H1 (cell line): ENCODE measurements at regions not wholly inside any gene's neighbourhood (a gene's known extent, or its start where the extent isn't known, plus 50 kb on each side); places are given as distances from the start of the nearest gene placed in this dataset.

Experiments
- CTCF ChIA-PET: fragments of 300-600 bp; sonication (Branson Sonifier 250); formaldehyde crosslinking; loops from one replicate; lab custom pipeline; 2021; ENCODE audit not compliant: partially characterized antibody; lab: Charles Lee
- POLR2A ChIA-PET: fragments of 300-600 bp; sonication (Branson Sonifier 250); formaldehyde crosslinking; loops from one replicate; lab custom pipeline; 2021; ENCODE audit warnings: inconsistent platforms; ENCODE audit not compliant: partially characterized antibody; lab: Charles Lee
- DNase-seq, 2 experiments: peaks; one replicate each; pipeline versions ENCODE4 v3.0.0 to v3.0.0-alpha.2; 2010 to 2022; ENCODE audit warnings: low spot score in 2 of 2, low read depth in 1 of 2, mixed read lengths in 1 of 2
- FAIRE-seq: peaks from 2 replicates; lab custom pipeline; 2011; peaks lifted over from hg19 to GRCh38; lab: Jason Lieb, UNC
- H2AFZ ChIP-seq: 2 replicates; pipeline ENCODE4 v1.8.1; 2012; ENCODE audit warnings: low read length, inconsistent platforms
- H2AK5ac ChIP-seq: 2 replicates; pipeline ENCODE4 v1.6.1; 2013; ENCODE audit warnings: low read depth, low read length
- H2BK120ac ChIP-seq: replicated peaks from 2 replicates; pipeline ENCODE3; 2013; ENCODE audit warnings: low read depth, low read length, inconsistent platforms
- H2BK12ac ChIP-seq: 2 replicates; pipeline ENCODE4 v1.6.1; 2013; ENCODE audit warnings: low read depth, low read length
- H2BK15ac ChIP-seq: 2 replicates; pipeline ENCODE4 v1.6.1; 2013; ENCODE audit warnings: low read length
- H2BK20ac ChIP-seq: 2 replicates; pipeline ENCODE4 v1.6.1; 2013; ENCODE audit warnings: low read length
- H2BK5ac ChIP-seq: 2 replicates; pipeline ENCODE4 v1.6.1; 2013; ENCODE audit warnings: low read depth, low read length
- H3K14ac ChIP-seq: 2 replicates; pipeline ENCODE4 v1.6.1; 2013; ENCODE audit warnings: inconsistent platforms; ENCODE audit not compliant: insufficient read length
- H3K18ac ChIP-seq: 2 replicates; pipeline ENCODE4 v1.6.1; 2013; ENCODE audit warnings: low read length; ENCODE audit errors: extremely low read depth
- H3K23ac ChIP-seq: 2 replicates; pipeline ENCODE4 v1.6.1; 2013; ENCODE audit warnings: inconsistent platforms; ENCODE audit not compliant: insufficient read length
- H3K23me2 ChIP-seq: 2 replicates; pipeline ENCODE4 v1.6.1; 2013; ENCODE audit warnings: low read depth, low read length
- H3K27ac ChIP-seq: 2 replicates; pipeline ENCODE4 v1.6.1; 2011; ENCODE audit warnings: low read depth, low read length, inconsistent platforms
- H3K27me3 ChIP-seq, 4 experiments: replicated peaks in 1 of 4; 1 replicate in 1 of 4; 2 replicates in 3 of 4; pipeline versions ENCODE4 v1.6.1 to v1.8.1; 2011 to 2013; ENCODE audit warnings: low read length in 3 of 4, mild to moderate bottlenecking in 3 of 4, inconsistent platforms in 2 of 4, mixed read lengths in 2 of 4, moderate library complexity in 1 of 4; ENCODE audit not compliant: control insufficient read depth in 3 of 4, insufficient read depth in 3 of 4; ENCODE audit errors: extremely low read depth in 1 of 4
- H3K36me3 ChIP-seq, 4 experiments: 2 replicates each; pipeline versions ENCODE4 v1.6.1 to v1.8.1; 2011 to 2013; ENCODE audit warnings: mild to moderate bottlenecking in 4 of 4, low read length in 3 of 4, moderate library complexity in 2 of 4, control low read depth in 1 of 4, inconsistent platforms in 1 of 4; ENCODE audit not compliant: insufficient read depth in 4 of 4, control insufficient read depth in 2 of 4
- H3K4ac ChIP-seq: replicated peaks from 2 replicates; pipeline ENCODE3; 2013; ENCODE audit warnings: low read length, low read depth, mixed read lengths, inconsistent platforms; ENCODE audit not compliant: insufficient read length
- H3K4me1 ChIP-seq, 4 experiments: replicated peaks in 1 of 4; 1 replicate in 1 of 4; 2 replicates in 3 of 4; pipeline versions ENCODE4 v1.6.1 to v1.8.1; 2011 to 2013; ENCODE audit warnings: low read length in 3 of 4, inconsistent platforms in 2 of 4, mixed read lengths in 1 of 4; ENCODE audit not compliant: insufficient read depth in 4 of 4, control insufficient read depth in 3 of 4
- H3K4me2 ChIP-seq, 2 experiments: 2 replicates each; pipeline versions ENCODE4 v1.6.1 to v1.8.1; 2011 to 2013; ENCODE audit warnings: low read depth in 2 of 2, low read length in 2 of 2, control low read depth in 1 of 2, inconsistent platforms in 1 of 2, mild to moderate bottlenecking in 1 of 2; ENCODE audit not compliant: insufficient read depth in 1 of 2
- H3K4me3 ChIP-seq, 4 experiments: fragments of 200-600, 300-600 bp in 1 of 4; sonication (generic), shearing (Covaris generic), sonication (Bioruptor Twin) in 1 of 4; 2 replicates each; pipeline versions ENCODE4 v1.5.1 to v1.8.1; 2011 to 2016; ENCODE audit warnings: low read length in 4 of 4, low read depth in 3 of 4, control low read depth in 2 of 4, inconsistent platforms in 2 of 4, mild to moderate bottlenecking in 2 of 4, mixed read lengths in 1 of 4, moderate library complexity in 1 of 4; ENCODE audit not compliant: insufficient read depth in 2 of 4; ENCODE audit errors: extremely low read depth in 1 of 4
- H3K56ac ChIP-seq: replicated peaks from 2 replicates; pipeline ENCODE3; 2013; ENCODE audit warnings: low read depth, mild to moderate bottlenecking, mixed read lengths, low read length, inconsistent platforms; ENCODE audit not compliant: insufficient read length
- H3K79me1 ChIP-seq: 2 replicates; pipeline ENCODE4 v1.6.1; 2013; ENCODE audit warnings: low read depth, low read length, control low read depth
- H3K79me2 ChIP-seq, 2 experiments: 2 replicates each; pipeline versions ENCODE4 v1.6.1 to v1.8.1; 2012 to 2013; ENCODE audit warnings: low read length in 2 of 2, mild to moderate bottlenecking in 2 of 2, inconsistent platforms in 1 of 2; ENCODE audit not compliant: insufficient read depth in 2 of 2, control insufficient read depth in 1 of 2
- H3K9ac ChIP-seq, 4 experiments: replicated peaks in 1 of 4; 1 replicate in 1 of 4; 2 replicates in 3 of 4; pipeline versions ENCODE4 v1.6.1 to v1.8.1; 2011 to 2013; ENCODE audit warnings: low read depth in 3 of 4, low read length in 3 of 4, control low read depth in 2 of 4, mild to moderate bottlenecking in 2 of 4, moderate library complexity in 2 of 4, inconsistent platforms in 1 of 4; ENCODE audit errors: extremely low read depth in 1 of 4
- H3K9me3 ChIP-seq, 2 experiments: 2 replicates each; pipeline versions ENCODE4 v1.6.1 to v1.8.1; 2012 to 2013; ENCODE audit warnings: mild to moderate bottlenecking in 2 of 2, moderate library complexity in 2 of 2, control low read depth in 1 of 2, inconsistent platforms in 1 of 2, low read depth in 1 of 2, low read length in 1 of 2, mixed read lengths in 1 of 2; ENCODE audit not compliant: insufficient read depth in 2 of 2
- H4K20me1 ChIP-seq, 2 experiments: replicated peaks in 1 of 2; 2 replicates each; pipeline versions ENCODE3 to v1.8.1; 2011 to 2013; ENCODE audit warnings: inconsistent platforms in 2 of 2, low read length in 2 of 2, mild to moderate bottlenecking in 1 of 2; ENCODE audit not compliant: insufficient read depth in 2 of 2, control insufficient read depth in 1 of 2
- H4K5ac ChIP-seq: 2 replicates; pipeline ENCODE4 v1.6.1; 2013; ENCODE audit warnings: low read length, low read depth, mixed read lengths, inconsistent platforms; ENCODE audit not compliant: insufficient read length
- H4K8ac ChIP-seq: 2 replicates; pipeline ENCODE4 v1.8.0; 2013; ENCODE audit warnings: mild to moderate bottlenecking, moderate library complexity, low read length, inconsistent platforms; ENCODE audit not compliant: insufficient read depth; ENCODE audit errors: extremely low read depth
- H4K91ac ChIP-seq: replicated peaks from 2 replicates; pipeline ENCODE3; 2013; ENCODE audit warnings: low read length, mixed read lengths, inconsistent platforms; ENCODE audit not compliant: insufficient read length
- HDAC6 ChIP-seq: IDR thresholded peaks from one replicate; pipeline ENCODE4 v1.7.1; 2012; ENCODE audit warnings: low read depth, mild to moderate bottlenecking, inconsistent platforms, low read length, moderate library complexity
- MAX ChIP-seq: IDR thresholded peaks from 2 replicates; pipeline ENCODE4 v1.6.1; 2012; ENCODE audit warnings: inconsistent platforms
- POLR2A ChIP-seq, 2 experiments: IDR thresholded peaks; 1 replicate in 1 of 2; 2 replicates in 1 of 2; pipeline ENCODE4 v1.6.1; 2011; ENCODE audit warnings: low read depth in 2 of 2, low read length in 2 of 2, mild to moderate bottlenecking in 2 of 2; ENCODE audit errors: control extremely low read depth in 1 of 2
- RBBP5 ChIP-seq: IDR thresholded peaks from 2 replicates; pipeline ENCODE4 v1.7.1; 2012; ENCODE audit warnings: low read depth, mild to moderate bottlenecking, inconsistent platforms, low read length, moderate library complexity, borderline replicate concordance
- SIN3A ChIP-seq, 2 experiments: IDR thresholded peaks in 1 of 2; conservative IDR thresholded peaks in 1 of 2; 2 replicates each; pipeline ENCODE4 v1.6.1; 2011 to 2012; ENCODE audit warnings: low read length in 2 of 2, improper control_type of control experiment in 1 of 2, low read depth in 1 of 2, mild to moderate bottlenecking in 1 of 2
- SP4 ChIP-seq: IDR thresholded peaks from 2 replicates; pipeline ENCODE4 v1.6.1; 2012; ENCODE audit warnings: low read length, inconsistent platforms
- SRF ChIP-seq: IDR thresholded peaks from 2 replicates; pipeline ENCODE4 v1.6.1; 2011; ENCODE audit warnings: mild to moderate bottlenecking, low read depth, low read length, moderate library complexity
- TBP ChIP-seq: IDR thresholded peaks from 2 replicates; pipeline ENCODE4 v1.6.1; 2011; ENCODE audit warnings: low read depth, low read length, improper control_type of control experiment
- WGBS, 2 experiments: shearing (Covaris generic) in 1 of 2; methylation state at CpG; one replicate each; pipeline versions ENCODE4 v1.1.6 to v1.1.7; 2013 to 2015; ENCODE audit warnings: low lambda C conversion rate in 2 of 2, mixed read lengths in 2 of 2, inconsistent platforms in 1 of 2, low coverage in 1 of 2, missing lambda C conversion rate in 1 of 2; ENCODE audit not compliant: insufficient replicate concordance in 2 of 2, insufficient coverage in 1 of 2, insufficient read length in 1 of 2; ENCODE audit errors: extremely low coverage in 1 of 2, missing lambda C conversion rate in 1 of 2; 5-methylcytosine and 5-hydroxymethylcytosine counted together
- TF ChIP-seq, protein P1 (sequence below), 3 experiments: IDR thresholded peaks; 1 replicate in 2 of 3; 2 replicates in 1 of 3; pipeline versions ENCODE4 v1.5.1 to v1.6.1; 2011; ENCODE audit warnings: low read length in 3 of 3, mild to moderate bottlenecking in 3 of 3, inconsistent platforms in 2 of 3, low read depth in 1 of 3, moderate library complexity in 1 of 3; ENCODE audit not compliant: insufficient read depth in 1 of 3; ENCODE audit errors: control extremely low read depth in 1 of 3

DNA sequence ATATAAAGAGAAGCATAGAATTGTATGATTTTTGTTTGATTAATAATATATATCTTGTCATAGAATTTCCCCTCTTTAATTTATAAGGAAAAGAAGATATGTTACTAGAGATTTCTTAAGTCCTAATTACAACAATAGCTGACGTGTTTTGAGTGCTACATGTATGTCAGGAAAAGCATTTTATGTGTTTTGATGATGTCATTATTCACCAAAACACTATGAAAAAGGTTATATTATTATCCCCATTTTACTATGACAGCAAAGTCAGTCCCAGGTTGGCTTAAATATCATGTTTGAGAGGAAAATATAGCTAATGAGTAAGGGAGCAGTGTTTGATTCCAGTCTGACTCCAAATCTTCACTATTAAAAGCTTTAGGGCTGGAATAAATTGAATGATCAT, 428.4 kb upstream of the GOLIM4 start:
- H3K79me2 ChIP-seq: no peaks in the 10 kb centered on the region
- 90% methylated on average over 1 of the region's 1 CpG; no CpG with 5 or more reads in 1 of the 2 experiments for WGBS, 2 experiments
- H2AFZ ChIP-seq: no peak overlapping the region
- H3K9ac ChIP-seq: peak overlapping the region in 1 of 4 experiments; percentile 8; a peak in 1 of 7 replicates
- FAIRE-seq: no peak
- H3K79me1 ChIP-seq: no peaks in the 10 kb centered on the region
- H3K18ac ChIP-seq: no peak overlapping the region
- no peak overlapping the region for H3K4me2 ChIP-seq
- H3K9me3 ChIP-seq: no peaks in the 10 kb centered on the region
- no peak overlapping the region for H4K8ac ChIP-seq
- H3K23ac ChIP-seq: no peak overlapping the region
- H3K14ac ChIP-seq: no peak overlapping the region
- H2BK5ac ChIP-seq: no peak overlapping the region
- H3K56ac ChIP-seq: no peak overlapping the region
- POLR2A ChIA-PET: no interaction called here
- no peak overlapping the region for H2AK5ac ChIP-seq
- no peak overlapping the region for H2BK12ac ChIP-seq
- no peak overlapping the region for H3K4me3 ChIP-seq
- H3K36me3 ChIP-seq: no peaks in the 10 kb centered on the region
- no peak overlapping the region for H4K5ac ChIP-seq
- H4K91ac ChIP-seq: no peak overlapping the region
- H3K4ac ChIP-seq: no peak overlapping the region
- CTCF ChIA-PET: interaction anchor here (0.6 kb wide), 1 partner anchor 50 kb away, joined by 3 read pairs; no protein-coding TSS in a partner anchor
- no peak overlapping the region for H2BK15ac ChIP-seq
- no peak for DNase-seq
- peaks cover 0 to 1% (median 0%) of the 10 kb centered on the region in 4 experiments; a peak in 1 of 7 replicates for H3K27me3 ChIP-seq
- H3K4me1 ChIP-seq: peaks cover 0 to 5% (median 1%) of the 10 kb centered on the region in 4 experiments; a peak in 1 of 7 replicates
- no peaks in the 10 kb centered on the region for H3K23me2 ChIP-seq
- H3K27ac ChIP-seq: no peak overlapping the region
- no peaks in the 10 kb centered on the region for H4K20me1 ChIP-seq
- no peak overlapping the region for H2BK120ac ChIP-seq
- H2BK20ac ChIP-seq: no peak overlapping the region
- no peak for TF ChIP-seq SP4
- no peak for TF ChIP-seq MAX
- TF ChIP-seq POLR2A (IDR thresholded peaks at IDR 0.05; ENCODE audit: control extremely low read depth in 1 of 2, low read depth in 2 of 2, low read length in 2 of 2): no peak
- TF ChIP-seq, protein P1, sequence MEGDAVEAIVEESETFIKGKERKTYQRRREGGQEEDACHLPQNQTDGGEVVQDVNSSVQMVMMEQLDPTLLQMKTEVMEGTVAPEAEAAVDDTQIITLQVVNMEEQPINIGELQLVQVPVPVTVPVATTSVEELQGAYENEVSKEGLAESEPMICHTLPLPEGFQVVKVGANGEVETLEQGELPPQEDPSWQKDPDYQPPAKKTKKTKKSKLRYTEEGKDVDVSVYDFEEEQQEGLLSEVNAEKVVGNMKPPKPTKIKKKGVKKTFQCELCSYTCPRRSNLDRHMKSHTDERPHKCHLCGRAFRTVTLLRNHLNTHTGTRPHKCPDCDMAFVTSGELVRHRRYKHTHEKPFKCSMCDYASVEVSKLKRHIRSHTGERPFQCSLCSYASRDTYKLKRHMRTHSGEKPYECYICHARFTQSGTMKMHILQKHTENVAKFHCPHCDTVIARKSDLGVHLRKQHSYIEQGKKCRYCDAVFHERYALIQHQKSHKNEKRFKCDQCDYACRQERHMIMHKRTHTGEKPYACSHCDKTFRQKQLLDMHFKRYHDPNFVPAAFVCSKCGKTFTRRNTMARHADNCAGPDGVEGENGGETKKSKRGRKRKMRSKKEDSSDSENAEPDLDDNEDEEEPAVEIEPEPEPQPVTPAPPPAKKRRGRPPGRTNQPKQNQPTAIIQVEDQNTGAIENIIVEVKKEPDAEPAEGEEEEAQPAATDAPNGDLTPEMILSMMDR (IDR thresholded peaks at IDR 0.05; ENCODE audit: control extremely low read depth in 1 of 3, insufficient read depth in 1 of 3, low read depth in 1 of 3, low read length in 3 of 3): no peak
- TF ChIP-seq SRF: no peak
- TF ChIP-seq RBBP5: no peak
- no peak for TF ChIP-seq HDAC6
- TF ChIP-seq TBP: no peak
- no peak for TF ChIP-seq SIN3A (conservative IDR thresholded peaks at IDR 0.05 in 1 of 2, IDR thresholded peaks at IDR 0.05 in 1 of 2; ENCODE audit: low read depth in 1 of 2, low read length in 2 of 2)
